WTC11 (cell line): ENCODE measurements at regions not wholly inside any gene's neighbourhood (a gene's known extent, or its start where the extent isn't known, plus 50 kb on each side); places are given as distances from the start of the nearest gene placed in this dataset.

Source experiments
- ATAC-seq: fragments of 200-7000 bp; cut with Tn5 transposase; 2 replicates; pipeline ENCODE4 v1.10.0; 2021; ENCODE audit warnings: mild to moderate bottlenecking, moderate library complexity
- CTCF ChIA-PET: fragments of 300-600 bp; sonication (Branson Sonifier 250); formaldehyde crosslinking; loops from one replicate; lab custom pipeline; 2021; ENCODE audit warnings: antibody characterized with exemption; lab: Charles Lee
- POLR2A ChIA-PET: fragments of 350-600 bp; sonication (Branson Sonifier 250); formaldehyde crosslinking; loops from one replicate; lab custom pipeline; 2021; ENCODE audit warnings: antibody characterized with exemption; lab: Charles Lee
- DNase-seq: peaks from one replicate; pipeline ENCODE4 v3.0.0; 2021; ENCODE audit warnings: low spot score
- H3K27ac Mint-ChIP-seq: 2 replicates; pipeline ENCODE4 v1.8.0; 2021; ENCODE audit warnings: mixed read lengths
- H3K27me3 Mint-ChIP-seq: 2 replicates; pipeline ENCODE4 v1.8.0; 2021; ENCODE audit warnings: low read depth, mild to moderate bottlenecking, moderate library complexity, mixed read lengths
- H3K36me3 Mint-ChIP-seq: 2 replicates; pipeline ENCODE4 v1.8.0; 2021; ENCODE audit warnings: mixed read lengths
- H3K4me1 Mint-ChIP-seq: 2 replicates; pipeline ENCODE4 v1.8.0; 2022; ENCODE audit warnings: mixed read lengths
- H3K4me3 Mint-ChIP-seq: 2 replicates; pipeline ENCODE4 v1.8.0; 2021; ENCODE audit warnings: mild to moderate bottlenecking, moderate library complexity, mixed read lengths
- H3K9me3 Mint-ChIP-seq: 2 replicates; pipeline ENCODE4 v1.8.0; 2021; ENCODE audit warnings: mixed read lengths
- ATF1 ChIP-seq: sonication (generic); formaldehyde crosslinking; IDR thresholded peaks from 2 replicates; pipeline ENCODE4 v1.8.1; 2023; ENCODE audit warnings: mild to moderate bottlenecking, moderate library complexity, missing genetic modification reagents
- CDX4 ChIP-seq: fragments of 250-450 bp; sonication (Bioruptor Pico); IDR thresholded peaks from 2 replicates; pipeline ENCODE4 v1.9.0; 2021; ENCODE audit warnings: moderate library complexity, mild to moderate bottlenecking, inconsistent platforms, borderline replicate concordance
- CREB1 ChIP-seq: sonication (generic); formaldehyde crosslinking; IDR thresholded peaks from 2 replicates; pipeline ENCODE4 v1.8.0; 2023; ENCODE audit warnings: mild to moderate bottlenecking, missing genetic modification reagents
- E2F4 ChIP-seq: sonication (generic); formaldehyde crosslinking; IDR thresholded peaks from 2 replicates; pipeline ENCODE4 v1.8.1; 2022; ENCODE audit warnings: low read depth, mild to moderate bottlenecking, moderate library complexity, missing genetic modification reagents, borderline replicate concordance
- ELF4 ChIP-seq: sonication (generic); formaldehyde crosslinking; IDR thresholded peaks from 2 replicates; pipeline ENCODE4 v1.8.1; 2022; ENCODE audit warnings: low read depth, mild to moderate bottlenecking, moderate library complexity, missing genetic modification reagents
- ETV6 ChIP-seq: sonication (generic); formaldehyde crosslinking; IDR thresholded peaks from 2 replicates; pipeline ENCODE4 v1.8.1; 2022; ENCODE audit warnings: mild to moderate bottlenecking, missing genetic modification reagents
- KAT7 ChIP-seq: sonication (generic); formaldehyde crosslinking; IDR thresholded peaks from 2 replicates; pipeline ENCODE4 v1.8.1; 2023; ENCODE audit warnings: missing genetic modification reagents, mild to moderate bottlenecking, borderline replicate concordance
- MAX ChIP-seq: sonication (generic); formaldehyde crosslinking; IDR thresholded peaks from 2 replicates; pipeline ENCODE4 v1.8.0; 2022; ENCODE audit warnings: mild to moderate bottlenecking, missing genetic modification reagents
- PRDM15 ChIP-seq: sonication (generic); formaldehyde crosslinking; IDR thresholded peaks from 2 replicates; pipeline ENCODE4 v1.8.0; 2022; ENCODE audit warnings: missing genetic modification reagents
- SOX15 ChIP-seq: fragments of 250-450 bp; sonication (Bioruptor Pico); IDR thresholded peaks from 2 replicates; pipeline ENCODE4 v1.9.0; 2021; ENCODE audit warnings: mild to moderate bottlenecking
- TEAD4 ChIP-seq: sonication (generic); formaldehyde crosslinking; IDR thresholded peaks from 2 replicates; pipeline ENCODE4 v1.8.0; 2022; ENCODE audit warnings: mild to moderate bottlenecking, missing genetic modification reagents
- ZNF263 ChIP-seq: sonication (generic); formaldehyde crosslinking; IDR thresholded peaks from 2 replicates; pipeline ENCODE4 v1.8.1; 2022; ENCODE audit warnings: low read depth, mild to moderate bottlenecking, moderate library complexity, missing genetic modification reagents
- ZNF416 ChIP-seq: fragments of 250-450 bp; sonication (Bioruptor Pico); IDR thresholded peaks from 2 replicates; pipeline ENCODE4 v1.9.0; 2021; ENCODE audit warnings: mild to moderate bottlenecking, inconsistent platforms
- ZNF425 ChIP-seq: fragments of 250-450 bp; sonication (Bioruptor Pico); conservative IDR thresholded peaks from 2 replicates; pipeline ENCODE4 v1.9.0; 2021; ENCODE audit warnings: mild to moderate bottlenecking
- ZNF671 ChIP-seq: fragments of 250-450 bp; sonication (Bioruptor Pico); IDR thresholded peaks from 2 replicates; pipeline ENCODE4 v1.8.0; 2021; ENCODE audit warnings: mild to moderate bottlenecking
- TF ChIP-seq, protein P1 (sequence below): sonication (generic); formaldehyde crosslinking; IDR thresholded peaks from 2 replicates; pipeline ENCODE4 v1.8.1; 2023; ENCODE audit warnings: mild to moderate bottlenecking, missing genetic modification reagents
- TF ChIP-seq, protein P2 (sequence below): sonication (generic); formaldehyde crosslinking; conservative IDR thresholded peaks from 2 replicates; pipeline ENCODE4 v1.8.1; 2022; ENCODE audit warnings: mild to moderate bottlenecking, missing genetic modification reagents
- TF ChIP-seq, protein P3 (sequence below): sonication (generic); formaldehyde crosslinking; IDR thresholded peaks from 2 replicates; pipeline ENCODE4 v1.8.0; 2022; ENCODE audit warnings: mild to moderate bottlenecking, missing genetic modification reagents
- TF ChIP-seq, protein P4 (sequence below): sonication (generic); formaldehyde crosslinking; IDR thresholded peaks from 2 replicates; pipeline ENCODE4 v1.8.1; 2022; ENCODE audit warnings: low read depth, missing genetic modification reagents, borderline replicate concordance
- TF ChIP-seq, protein P5 (sequence below): fragments of 250-450 bp; sonication (Bioruptor Pico); IDR thresholded peaks from 2 replicates; pipeline ENCODE4 v2.1.2; 2022; ENCODE audit warnings: mild to moderate bottlenecking, moderate library complexity

DNA sequence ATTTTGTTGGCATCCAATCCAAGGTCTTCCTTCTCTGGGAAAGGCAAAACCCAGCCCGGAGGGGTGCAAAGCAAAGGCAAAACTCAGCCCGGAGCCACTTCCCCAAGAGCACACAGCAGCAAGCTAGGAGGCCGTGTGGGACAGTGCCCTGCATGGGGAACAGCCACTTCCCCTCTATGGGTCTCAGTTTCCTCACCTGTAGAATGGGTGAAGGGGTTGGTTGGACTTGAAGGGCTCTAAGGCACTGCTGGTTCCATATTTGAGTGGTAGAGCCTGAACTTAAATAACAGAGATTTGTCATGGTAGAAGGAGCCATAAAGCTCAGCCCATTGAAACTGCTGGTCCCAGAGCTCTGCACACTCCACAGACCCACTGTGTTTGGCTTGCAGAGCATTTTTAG, 51.3 kb upstream of the CCDC167 start:
- no peaks in the 10 kb centered on the region for H3K9me3 Mint-ChIP-seq
- no peak for TF ChIP-seq SOX15
- no peak for TF ChIP-seq PRDM15
- TF ChIP-seq, protein P1, sequence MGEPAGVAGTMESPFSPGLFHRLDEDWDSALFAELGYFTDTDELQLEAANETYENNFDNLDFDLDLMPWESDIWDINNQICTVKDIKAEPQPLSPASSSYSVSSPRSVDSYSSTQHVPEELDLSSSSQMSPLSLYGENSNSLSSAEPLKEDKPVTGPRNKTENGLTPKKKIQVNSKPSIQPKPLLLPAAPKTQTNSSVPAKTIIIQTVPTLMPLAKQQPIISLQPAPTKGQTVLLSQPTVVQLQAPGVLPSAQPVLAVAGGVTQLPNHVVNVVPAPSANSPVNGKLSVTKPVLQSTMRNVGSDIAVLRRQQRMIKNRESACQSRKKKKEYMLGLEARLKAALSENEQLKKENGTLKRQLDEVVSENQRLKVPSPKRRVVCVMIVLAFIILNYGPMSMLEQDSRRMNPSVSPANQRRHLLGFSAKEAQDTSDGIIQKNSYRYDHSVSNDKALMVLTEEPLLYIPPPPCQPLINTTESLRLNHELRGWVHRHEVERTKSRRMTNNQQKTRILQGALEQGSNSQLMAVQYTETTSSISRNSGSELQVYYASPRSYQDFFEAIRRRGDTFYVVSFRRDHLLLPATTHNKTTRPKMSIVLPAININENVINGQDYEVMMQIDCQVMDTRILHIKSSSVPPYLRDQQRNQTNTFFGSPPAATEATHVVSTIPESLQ (CRISPR knock-in tag), result no peak
- TF ChIP-seq ZNF416 (CRISPR knock-in tag), result no peak
- TF ChIP-seq KAT7 (CRISPR knock-in tag), result no peak
- TF ChIP-seq ETV6 (CRISPR knock-in tag), result no peak
- TF ChIP-seq, protein P2, sequence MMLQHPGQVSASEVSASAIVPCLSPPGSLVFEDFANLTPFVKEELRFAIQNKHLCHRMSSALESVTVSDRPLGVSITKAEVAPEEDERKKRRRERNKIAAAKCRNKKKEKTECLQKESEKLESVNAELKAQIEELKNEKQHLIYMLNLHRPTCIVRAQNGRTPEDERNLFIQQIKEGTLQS (CRISPR knock-in tag), result no peak
- TF ChIP-seq, protein P3, sequence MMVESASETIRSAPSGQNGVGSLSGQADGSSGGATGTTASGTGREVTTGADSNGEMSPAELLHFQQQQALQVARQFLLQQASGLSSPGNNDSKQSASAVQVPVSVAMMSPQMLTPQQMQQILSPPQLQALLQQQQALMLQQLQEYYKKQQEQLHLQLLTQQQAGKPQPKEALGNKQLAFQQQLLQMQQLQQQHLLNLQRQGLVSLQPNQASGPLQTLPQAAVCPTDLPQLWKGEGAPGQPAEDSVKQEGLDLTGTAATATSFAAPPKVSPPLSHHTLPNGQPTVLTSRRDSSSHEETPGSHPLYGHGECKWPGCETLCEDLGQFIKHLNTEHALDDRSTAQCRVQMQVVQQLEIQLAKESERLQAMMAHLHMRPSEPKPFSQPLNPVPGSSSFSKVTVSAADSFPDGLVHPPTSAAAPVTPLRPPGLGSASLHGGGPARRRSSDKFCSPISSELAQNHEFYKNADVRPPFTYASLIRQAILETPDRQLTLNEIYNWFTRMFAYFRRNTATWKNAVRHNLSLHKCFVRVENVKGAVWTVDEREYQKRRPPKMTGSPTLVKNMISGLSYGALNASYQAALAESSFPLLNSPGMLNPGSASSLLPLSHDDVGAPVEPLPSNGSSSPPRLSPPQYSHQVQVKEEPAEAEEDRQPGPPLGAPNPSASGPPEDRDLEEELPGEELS, result no peak
- TF ChIP-seq ELF4 (CRISPR knock-in tag), result no peak
- no peak for TF ChIP-seq ZNF425 (CRISPR knock-in tag)
- TF ChIP-seq TEAD4, result no peak
- no peak for TF ChIP-seq MAX (CRISPR knock-in tag)
- TF ChIP-seq, protein P4, sequence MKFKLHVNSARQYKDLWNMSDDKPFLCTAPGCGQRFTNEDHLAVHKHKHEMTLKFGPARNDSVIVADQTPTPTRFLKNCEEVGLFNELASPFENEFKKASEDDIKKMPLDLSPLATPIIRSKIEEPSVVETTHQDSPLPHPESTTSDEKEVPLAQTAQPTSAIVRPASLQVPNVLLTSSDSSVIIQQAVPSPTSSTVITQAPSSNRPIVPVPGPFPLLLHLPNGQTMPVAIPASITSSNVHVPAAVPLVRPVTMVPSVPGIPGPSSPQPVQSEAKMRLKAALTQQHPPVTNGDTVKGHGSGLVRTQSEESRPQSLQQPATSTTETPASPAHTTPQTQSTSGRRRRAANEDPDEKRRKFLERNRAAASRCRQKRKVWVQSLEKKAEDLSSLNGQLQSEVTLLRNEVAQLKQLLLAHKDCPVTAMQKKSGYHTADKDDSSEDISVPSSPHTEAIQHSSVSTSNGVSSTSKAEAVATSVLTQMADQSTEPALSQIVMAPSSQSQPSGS, result no peak
- TF ChIP-seq E2F4 (CRISPR knock-in tag), result no peak
- no peak for TF ChIP-seq ZNF671 (CRISPR knock-in tag)
- TF ChIP-seq, protein P5, sequence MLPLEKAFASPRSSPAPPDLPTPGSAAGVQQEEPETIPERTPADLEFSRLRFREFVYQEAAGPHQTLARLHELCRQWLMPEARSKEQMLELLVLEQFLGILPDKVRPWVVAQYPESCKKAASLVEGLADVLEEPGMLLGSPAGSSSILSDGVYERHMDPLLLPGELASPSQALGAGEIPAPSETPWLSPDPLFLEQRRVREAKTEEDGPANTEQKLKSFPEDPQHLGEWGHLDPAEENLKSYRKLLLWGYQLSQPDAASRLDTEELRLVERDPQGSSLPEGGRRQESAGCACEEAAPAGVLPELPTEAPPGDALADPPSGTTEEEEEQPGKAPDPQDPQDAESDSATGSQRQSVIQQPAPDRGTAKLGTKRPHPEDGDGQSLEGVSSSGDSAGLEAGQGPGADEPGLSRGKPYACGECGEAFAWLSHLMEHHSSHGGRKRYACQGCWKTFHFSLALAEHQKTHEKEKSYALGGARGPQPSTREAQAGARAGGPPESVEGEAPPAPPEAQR, result no peak
- TF ChIP-seq CDX4 (CRISPR knock-in tag), result no peak
- TF ChIP-seq CREB1 (CRISPR knock-in tag), result no peak
- TF ChIP-seq ZNF263 (CRISPR knock-in tag), result no peak
- TF ChIP-seq ATF1 (CRISPR knock-in tag), result no peak
- TF ChIP-seq, all 79 proteins: peak for 0
- ChIA-PET POLR2A (no interaction called here), CTCF (interaction anchor here (0.9 to 1.4 kb wide), 2 partner anchors 15 to 103 kb away, joined by 3 to 4 read pairs; no protein-coding TSS in a partner anchor)
- no peak overlapping the region for H3K27ac Mint-ChIP-seq
- H3K4me1 Mint-ChIP-seq, result peaks cover 18% of the 10 kb centered on the region
- ATAC-seq (no peak), DNase-seq (no peak)
- no peaks in the 10 kb centered on the region for H3K36me3 Mint-ChIP-seq
- no peaks in the 10 kb centered on the region; the same call in 1 of the 2 replicates for H3K27me3 Mint-ChIP-seq
- H3K4me3 Mint-ChIP-seq, result no peak overlapping the region
